HG03280 (cell line): ENCODE measurements at regions not wholly inside any gene's neighbourhood (a gene's known extent, or its start where the extent isn't known, plus 50 kb on each side); places are given as distances from the start of the nearest gene placed in this dataset.
"Not testable (repeated sequence)": the region's sequence is repeated elsewhere in the genome, so short reads cannot be mapped to it uniquely, and the experiment has no call there.

Experiments used
- ATAC-seq: cut with Tn5 transposase; IDR thresholded peaks from one replicate; pipeline ENCODE4 v1.9.1; 2021; ENCODE audit warnings: mild to moderate bottlenecking, moderate library complexity; ENCODE audit not compliant: unreplicated experiment

DNA sequence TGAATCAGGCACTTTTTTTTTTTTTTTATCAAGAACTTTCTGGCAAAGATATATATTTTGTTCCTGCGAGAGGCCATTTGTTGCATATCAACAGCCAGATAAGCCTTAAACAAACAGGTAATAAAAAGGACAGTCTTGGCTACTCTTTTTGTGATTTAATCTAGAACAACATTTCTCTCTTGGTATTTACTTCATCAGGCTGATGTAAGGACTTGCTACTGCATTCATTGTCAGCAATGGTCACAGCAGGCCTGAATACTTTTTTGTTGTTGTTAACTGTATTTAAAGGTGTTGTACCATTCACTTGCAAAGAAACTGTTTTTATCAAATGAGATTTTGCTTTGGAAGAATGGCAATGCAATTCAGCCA is 683.8 kb downstream of the IRS1 start:
- no peak for ATAC-seq

DNA sequence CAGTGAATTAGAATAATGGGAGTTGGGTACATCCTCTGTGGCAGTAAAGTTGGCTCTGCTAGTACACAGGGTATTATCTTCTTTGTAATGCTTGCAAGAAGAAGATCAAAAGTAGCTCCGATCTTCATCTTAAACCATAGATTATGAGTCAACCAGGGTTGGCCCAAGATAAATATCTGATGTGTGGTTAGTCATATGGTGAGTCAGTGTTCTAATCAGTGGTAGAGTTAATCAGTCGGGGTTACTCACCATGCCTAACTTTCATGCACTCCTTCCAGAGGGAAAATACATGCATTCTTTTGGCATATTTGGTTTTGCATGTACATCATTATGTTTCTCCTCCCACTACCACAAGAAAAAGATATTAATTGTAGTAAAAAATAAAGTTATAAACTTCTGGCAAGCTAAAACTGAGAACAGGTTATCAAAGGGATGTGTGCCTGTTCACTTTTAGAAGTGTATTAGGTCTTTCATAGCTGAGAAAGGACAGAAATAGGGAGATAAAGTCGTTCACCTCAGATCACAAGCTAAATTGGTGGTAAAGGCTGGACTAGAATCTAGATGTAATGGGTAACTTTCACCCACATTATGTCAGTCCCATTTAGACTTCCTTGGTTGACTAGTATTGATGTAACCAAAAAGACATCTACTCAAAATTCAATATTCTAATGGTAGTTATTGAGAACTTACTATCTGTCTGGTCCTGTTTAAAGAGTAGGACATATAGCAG is 684.4 kb downstream of the IRS1 start:
- ATAC-seq: no peak

DNA sequence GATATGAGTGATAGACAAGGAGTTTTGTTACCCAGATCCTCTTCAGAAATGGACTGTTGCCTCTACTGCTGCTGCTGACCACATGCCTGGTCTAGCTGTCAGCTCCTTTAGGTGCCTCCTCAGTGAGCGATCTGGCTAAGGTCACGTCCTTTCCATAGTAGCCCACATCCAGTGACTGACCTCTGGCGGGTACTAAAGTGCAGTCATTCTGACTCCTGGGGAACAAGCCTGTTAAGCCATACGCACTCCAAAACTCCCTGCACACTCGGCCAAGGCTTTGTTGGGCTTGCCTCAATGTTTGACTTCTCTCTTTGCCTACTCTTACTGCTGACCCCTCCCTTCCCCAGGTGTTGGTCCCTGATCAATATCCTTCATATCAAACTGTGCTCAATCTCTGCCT is 685.2 kb downstream of the IRS1 start:
- no peak for ATAC-seq

DNA sequence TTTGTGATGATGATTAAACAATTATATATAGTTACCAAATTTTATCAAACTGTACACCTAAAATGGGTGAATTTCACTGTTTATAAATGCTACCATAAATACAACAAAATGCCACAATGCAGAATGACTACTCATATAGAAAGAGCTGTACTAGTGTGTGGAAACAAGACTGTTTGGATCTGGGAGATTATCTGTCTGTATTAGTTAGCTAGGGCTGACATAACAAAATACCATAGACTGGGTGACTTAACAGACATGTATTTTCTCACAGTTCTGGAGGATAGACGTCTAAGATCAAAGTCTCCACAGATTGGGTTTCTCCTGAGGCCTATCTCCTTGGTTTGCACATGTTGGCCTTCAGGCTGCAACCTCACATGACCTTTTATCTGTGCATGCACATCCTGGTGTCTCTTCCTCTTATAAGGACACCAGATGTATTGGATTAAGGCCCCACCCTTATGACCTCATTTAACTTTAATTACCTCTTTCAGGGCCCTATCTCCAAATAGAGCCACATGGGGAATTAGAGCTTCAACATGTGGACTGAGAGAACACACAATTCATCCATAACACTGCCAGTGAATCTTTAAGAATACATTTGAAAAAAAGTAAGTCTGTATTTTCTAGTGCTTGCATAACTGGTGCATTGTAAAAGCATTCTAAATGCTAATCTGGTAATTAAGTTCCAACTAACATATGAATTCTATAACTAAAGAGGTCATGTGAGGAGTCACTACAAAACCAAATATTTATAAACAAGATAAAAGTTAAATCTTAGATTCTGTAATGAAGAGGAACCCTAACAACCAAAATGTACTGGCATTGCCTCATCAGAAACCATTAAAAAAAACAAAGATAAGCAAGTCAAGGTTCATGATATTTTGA is 699.6 kb downstream of the NYAP2 start:
- no peak for ATAC-seq

DNA sequence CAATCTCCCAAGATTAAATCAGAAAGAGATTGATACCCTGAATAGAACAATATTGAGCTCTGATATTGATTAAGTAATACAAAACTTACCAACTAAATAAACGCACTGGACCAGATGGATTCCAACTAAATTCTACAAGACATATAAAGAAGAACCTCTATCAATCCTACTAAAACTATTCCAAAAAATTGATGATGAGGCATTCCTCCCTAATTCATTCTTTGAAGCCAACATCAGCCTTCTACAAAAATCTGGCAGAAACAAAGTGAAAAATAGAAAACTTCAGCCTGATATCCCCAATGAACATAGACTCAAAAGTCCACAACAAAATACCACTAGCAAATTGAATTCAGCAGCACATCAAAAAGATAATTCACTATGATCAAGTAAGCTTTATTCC is 695.5 kb downstream of the NYAP2 start:
- ATAC-seq: no peak

DNA sequence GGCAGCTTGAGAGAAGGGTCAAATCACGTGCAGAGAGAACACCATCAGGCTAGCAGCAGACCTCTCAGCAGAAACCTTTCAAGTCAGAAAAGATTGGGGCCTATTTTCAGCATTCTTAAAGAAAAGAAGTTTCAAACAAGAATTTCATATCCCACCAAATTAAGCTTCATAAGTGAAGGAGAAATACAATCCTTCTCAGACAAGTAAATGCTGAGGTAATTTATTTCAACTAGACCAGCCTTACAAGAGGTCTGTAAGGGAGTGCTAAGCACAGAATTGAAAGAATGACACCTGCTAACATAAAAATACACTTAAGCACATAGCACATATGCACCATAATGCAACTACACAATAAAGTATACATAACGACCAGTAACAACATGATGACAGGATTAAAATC is 693.9 kb downstream of the NYAP2 start:
- ATAC-seq: no peak

DNA sequence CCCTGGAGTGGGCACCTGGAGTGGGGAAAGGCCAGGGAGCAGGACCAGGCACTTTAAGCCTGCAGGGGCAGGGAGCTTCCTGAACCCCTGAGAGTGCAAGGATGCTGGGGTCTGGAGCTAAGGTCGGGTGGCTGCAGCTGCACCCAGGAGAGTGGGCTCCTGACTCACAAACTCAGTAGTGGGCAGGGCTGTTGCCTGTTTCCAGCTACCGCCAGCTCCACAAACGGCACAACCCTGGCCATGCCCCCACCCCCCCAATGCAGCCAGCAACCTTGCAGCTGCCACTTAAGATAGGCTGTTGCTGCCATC is 688.8 kb downstream of the NYAP2 start:
- ATAC-seq: no peak

DNA sequence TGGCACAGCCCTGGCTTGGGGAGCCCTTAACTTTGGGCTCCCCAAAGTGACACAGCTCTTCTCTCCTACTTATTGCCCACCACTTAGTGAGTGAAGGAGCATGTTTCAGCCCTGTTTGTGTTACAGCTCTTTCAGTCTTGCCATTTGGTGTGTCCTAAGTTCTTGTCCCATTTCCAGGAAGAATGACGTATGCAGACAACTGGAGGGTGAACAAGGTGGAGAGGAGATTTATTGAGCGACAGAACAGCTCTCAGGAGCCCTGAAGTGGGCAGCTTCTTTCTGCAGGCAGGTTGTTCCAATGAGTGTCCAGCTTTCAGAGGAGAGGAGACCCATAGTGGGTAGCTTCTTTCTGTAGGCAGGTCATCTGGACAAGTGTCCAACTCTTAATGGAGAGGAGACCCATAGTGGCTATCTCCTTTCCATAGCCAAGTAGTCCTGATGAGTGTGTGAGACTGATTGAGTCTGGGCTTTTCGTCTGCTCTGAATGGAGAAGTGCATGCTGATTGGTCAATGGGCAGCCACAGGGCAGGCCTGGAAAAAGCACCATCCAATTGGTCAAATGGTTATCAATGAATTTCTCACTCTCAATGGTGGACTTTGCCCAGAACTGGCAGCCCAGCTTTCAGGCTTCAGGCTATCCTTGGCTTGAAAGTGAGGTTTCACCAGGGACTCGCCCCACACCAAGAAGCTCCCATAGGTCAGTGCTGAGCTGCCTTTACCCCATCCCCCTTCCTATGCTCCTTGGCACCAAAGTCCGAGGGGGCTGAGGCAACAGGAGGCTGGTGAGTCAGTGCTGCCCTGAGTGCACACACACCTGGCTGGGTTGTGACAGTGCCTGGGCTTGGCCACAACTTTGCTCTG is 688.2 kb downstream of the NYAP2 start:
- no peak for ATAC-seq

DNA sequence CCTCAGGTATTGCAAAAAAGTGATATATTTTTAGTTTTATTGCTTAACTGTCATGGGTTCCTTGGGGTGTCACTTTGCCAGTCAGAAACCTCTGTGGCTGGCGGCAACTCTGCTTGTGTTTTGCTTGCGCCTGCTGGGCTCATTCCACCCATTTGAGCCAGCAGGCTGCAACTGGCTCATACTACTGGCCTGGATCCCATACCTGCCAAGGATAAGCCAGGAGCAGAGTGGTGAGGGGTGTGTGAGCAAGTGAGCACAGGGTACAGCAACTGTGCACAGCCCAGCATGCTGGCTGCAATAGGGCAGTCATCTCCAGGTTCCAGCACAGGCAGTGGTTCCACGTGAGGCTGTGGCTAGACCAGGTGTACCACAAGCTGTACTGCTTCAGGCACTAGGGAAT is 687.5 kb downstream of the NYAP2 start:
- ATAC-seq: no peak

DNA sequence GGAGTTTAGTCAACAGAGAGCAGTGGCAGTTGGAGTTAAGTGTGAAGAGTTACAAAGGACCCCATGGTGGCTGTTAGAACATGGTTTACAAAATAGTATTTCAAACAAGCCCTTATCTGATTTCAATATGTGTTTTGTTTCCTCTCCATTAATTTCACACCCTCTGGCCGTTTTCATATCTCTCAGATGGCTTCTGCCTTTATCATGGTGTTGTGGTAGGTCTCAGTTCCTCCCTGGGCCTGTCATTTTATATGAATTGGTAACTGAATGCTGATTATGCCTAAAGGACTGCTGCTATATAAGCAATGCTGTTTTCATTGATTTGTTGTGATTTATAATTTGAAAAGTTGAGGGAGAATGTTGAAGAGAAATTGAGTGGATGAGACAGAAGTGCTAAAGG is 686.7 kb downstream of the NYAP2 start:
- no peak for ATAC-seq

DNA sequence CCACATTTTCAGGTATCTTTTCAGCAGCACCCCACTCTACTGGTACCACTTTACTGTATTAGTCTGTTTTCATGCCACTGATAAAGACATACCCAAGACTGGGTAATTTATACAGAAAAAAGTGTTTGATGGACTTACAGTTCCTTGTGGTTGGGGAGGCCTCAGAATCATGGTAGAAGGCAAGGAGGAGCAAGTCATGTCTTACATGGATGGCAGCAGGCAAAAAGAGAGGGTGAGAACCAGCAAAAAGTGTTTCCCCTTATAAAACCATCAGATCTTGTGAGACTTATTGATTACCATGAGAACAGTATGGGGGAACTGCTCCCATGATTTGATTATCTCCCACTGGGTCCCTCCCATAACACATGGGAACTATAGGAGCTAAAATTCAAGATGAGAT is 685.9 kb downstream of the NYAP2 start:
- ATAC-seq: not testable (repeated sequence)

DNA sequence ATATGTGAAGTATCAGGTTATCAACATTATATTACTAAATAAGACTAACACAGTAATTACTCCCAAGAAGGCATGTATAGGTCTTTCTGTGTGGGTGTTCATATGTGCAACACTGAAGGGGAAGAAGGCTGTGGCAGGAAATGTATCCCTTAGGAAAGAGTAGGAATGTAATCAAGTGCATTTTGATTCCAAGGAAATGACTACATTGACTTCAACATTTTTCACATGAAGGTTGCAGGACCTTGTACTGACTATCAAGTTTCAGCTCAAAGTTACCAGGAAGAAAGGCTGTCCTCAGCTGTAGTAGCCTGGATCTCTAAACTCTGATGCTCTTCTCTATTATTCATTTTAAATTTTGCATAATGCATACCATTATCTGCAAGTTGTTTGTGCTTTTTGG is 680.8 kb downstream of the NYAP2 start:
- ATAC-seq: no peak

DNA sequence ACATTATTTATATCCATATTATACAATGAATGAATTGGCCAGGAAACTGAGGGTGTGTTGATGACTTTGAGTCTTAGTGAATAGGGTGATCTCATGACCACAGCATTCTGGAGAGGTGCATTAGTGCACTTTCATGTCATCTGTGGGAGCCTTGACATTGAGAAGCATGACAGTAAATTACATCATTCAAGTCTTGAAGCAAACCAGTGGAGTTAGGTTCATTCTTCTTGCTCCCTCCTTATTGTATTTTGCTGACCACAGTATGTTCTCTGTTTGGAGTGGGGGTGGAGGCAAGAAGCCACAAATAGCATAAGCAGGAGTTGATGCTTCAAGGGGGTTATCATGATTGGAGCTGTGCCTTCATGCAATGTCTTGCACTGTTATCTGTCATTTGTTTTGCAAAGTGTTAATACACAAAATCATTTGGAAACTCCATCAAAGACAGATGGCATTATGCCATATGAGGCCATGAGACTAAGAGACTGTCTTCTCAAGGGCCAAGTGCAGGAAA is 680.2 kb downstream of the NYAP2 start:
- ATAC-seq: no peak

DNA sequence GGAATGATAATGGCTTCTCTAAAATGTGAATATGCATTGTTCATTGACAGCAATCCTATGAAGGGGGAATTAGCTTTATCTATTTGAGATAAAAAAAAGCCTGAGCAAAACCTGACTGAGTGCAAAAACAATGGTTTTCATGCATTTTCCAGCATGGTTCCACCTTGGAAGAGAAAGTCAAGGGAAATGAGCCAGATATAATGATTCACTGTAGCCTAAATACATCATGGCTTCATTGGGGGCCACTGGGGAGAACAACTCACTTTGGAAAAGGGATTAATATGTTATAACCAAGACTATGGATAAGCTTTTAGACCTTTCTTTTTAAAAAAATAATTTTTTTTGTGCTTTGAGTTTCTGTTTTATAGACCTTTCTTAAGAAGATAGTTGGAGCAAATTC is 679.7 kb downstream of the NYAP2 start:
- ATAC-seq: no peak

DNA sequence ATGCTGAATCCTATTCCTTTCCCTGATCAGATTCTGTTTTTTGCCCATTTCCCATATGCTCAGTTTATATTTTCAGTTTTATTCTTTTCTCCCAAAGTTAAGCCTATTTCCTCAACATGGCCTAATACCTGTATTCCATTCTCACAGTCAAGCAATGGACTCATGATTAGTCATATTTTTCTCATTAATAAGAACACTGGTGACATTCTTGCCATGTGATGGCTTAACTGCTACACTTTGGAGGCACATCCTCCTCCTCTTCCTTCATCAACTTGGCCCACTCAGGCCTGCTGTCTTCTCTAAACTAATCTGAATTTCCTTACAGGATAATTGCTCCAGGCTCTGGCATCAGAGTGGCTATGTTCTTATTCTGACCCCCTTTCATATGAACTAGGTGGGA is 679.2 kb downstream of the NYAP2 start:
- no peak for ATAC-seq

DNA sequence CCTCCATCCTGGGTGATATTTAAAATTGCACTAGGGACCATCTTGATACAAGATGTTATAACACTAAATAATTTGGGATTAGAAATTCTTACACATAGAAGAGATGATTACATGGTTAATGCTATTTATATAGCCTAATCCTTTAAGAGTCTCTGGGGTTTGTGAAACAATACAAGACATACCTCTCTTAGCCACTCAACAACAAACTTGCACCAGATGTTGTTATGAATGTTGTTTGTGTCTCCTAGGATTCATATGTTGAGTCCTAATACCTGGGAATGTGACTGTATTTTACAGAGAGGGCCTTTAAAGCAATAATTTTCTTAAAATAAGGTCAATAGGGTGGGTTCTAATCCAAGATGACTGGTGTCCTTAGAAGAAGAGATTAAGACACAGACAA is 678.3 kb downstream of the NYAP2 start:
- no peak for ATAC-seq

DNA sequence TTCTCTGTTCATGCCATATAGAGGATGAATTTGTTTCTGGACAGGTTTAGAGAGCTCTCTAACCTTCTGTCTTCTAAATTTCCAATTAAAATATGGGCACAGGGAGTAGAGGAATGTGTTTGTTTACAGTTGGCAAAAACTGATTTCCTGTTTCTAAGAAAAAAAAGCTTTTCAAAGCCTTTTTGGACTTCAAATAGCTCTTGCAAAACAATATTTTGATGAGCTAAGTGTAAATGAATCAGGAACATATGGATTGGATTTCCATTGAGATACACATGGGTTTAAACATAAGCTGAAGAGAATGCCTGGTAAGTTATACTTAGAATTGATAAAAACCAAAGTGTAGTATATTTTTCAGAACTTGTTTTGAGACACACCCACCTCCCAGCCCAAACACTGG is 677.5 kb downstream of the NYAP2 start:
- no peak for ATAC-seq

DNA sequence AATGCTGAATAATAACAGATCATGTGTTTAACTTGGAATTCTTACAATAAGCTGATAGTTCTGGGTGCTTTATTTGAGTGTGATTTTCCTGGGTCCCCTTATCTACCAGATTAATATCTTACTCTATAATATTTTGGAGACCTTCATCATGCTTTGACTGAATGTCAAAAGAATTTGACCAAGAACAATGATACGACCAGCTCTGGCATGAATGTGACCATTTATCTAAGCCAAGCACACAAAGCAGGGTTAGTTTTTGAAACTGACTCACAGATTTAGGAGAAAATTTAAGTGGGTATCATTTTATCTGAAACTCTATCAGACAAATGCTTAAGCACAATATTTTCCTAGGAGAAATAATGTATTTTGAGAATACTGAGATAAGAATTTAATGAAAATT is 677.0 kb downstream of the NYAP2 start:
- ATAC-seq: no peak

DNA sequence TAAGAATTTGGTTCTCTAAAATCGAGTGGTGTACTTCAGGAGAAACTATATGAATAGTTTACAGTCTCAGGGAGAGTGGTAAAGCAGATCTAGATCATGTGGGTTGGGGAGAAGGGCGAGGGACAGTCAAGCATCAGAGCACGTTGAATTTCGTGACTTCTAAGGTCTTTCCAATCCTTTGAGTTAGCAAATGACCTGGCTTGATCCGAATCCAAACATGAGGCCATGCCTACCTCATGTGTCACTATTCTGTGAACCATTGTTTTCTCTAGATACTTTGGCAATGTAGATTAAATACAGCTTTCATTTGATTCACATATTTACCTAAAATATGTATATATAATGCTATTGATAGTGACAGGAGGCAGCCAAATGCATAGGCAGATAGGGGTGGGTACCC is 674.9 kb downstream of the NYAP2 start:
- ATAC-seq: no peak

DNA sequence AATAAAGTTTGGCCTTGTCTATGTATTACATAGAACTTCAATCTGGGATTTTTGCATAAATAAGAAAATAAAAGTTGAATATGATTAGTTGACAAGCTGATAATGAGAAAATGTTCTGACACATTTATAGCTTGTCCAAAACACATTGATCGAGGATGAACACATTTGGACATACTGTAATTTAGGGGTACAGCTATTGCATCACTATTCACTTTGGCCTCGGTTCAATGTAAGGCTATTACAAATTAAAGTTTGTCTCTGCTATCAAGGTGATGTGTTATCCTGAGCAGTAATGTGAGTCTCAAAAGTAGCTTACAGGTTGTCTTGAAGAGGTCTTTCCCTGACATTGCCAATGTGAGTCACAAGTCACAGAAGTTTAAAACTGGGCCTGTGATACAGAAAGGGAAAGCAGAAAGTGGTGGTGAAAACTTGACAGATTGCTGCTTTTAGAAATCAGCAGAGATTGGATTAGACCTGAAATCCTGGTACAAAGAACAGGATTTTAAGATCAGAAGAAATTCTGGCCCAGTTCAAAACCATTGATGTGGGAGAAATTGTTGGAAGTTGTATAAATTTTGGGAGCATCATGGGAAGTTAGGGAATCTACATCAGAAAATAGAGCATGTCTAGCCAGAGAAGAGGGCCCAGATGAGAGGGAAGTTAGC is 674.1 kb downstream of the NYAP2 start:
- no peak for ATAC-seq

DNA sequence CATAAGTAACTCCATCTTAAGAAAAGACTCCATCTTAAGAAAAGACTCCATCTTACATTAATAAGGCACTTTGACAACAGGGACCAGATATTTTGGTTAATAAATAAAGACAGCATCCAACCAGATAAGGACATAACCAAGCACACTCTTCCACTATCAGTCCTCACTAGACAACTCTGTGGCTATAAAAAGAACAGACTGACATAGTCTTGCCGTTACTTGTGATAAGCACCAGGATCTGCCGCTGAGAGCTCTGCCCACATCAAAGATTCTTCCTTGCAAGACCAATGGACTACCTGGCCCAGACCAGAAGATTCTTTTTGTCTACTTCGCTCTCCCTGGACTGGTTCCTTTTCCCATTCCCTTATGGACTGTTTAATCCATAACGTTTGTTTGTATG is 667.4 kb downstream of the NYAP2 start:
- ATAC-seq: no peak
